ACC112 (cell line): ENCODE measurements at regions not wholly inside any gene's neighbourhood (a gene's known extent, or its start where the extent isn't known, plus 50 kb on each side); places are given as distances from the start of the nearest gene placed in this dataset.

Experiments used
- H2AFZ ChIP-seq: fragments of 200-600 bp; sonication (generic); one replicate; pipeline ENCODE4 v1.6.0; 2017; ENCODE audit warnings: antibody characterized with exemption, low read length; ENCODE audit not compliant: unreplicated experiment
- H3K27ac ChIP-seq: fragments of 200-600 bp; sonication (generic); 2 replicates; pipeline ENCODE4 v1.5.1; 2014; ENCODE audit warnings: low read depth, mild to moderate bottlenecking, antibody characterized with exemption, low read length, moderate library complexity
- H3K27me3 ChIP-seq: fragments of 200-600 bp; sonication (generic); 2 replicates; pipeline ENCODE4 v1.6.1; 2014; ENCODE audit warnings: mild to moderate bottlenecking, antibody characterized with exemption, low read length, moderate library complexity, mixed read lengths; ENCODE audit not compliant: insufficient read depth
- H3K36me3 ChIP-seq: fragments of 200-600 bp; sonication (generic); 2 replicates; pipeline ENCODE4 v1.6.1; 2016; ENCODE audit warnings: mild to moderate bottlenecking, antibody characterized with exemption, low read length, moderate library complexity, mixed read lengths; ENCODE audit not compliant: insufficient read depth
- H3K4me1 ChIP-seq: fragments of 200-600 bp; sonication (generic); one replicate; pipeline ENCODE4 v1.6.1; 2016; ENCODE audit warnings: low read length, mixed read lengths; ENCODE audit not compliant: insufficient read depth, unreplicated experiment, control insufficient read depth
- H3K4me3 ChIP-seq: fragments of 200-600 bp; sonication (generic); 2 replicates; pipeline ENCODE4 v1.5.1; 2014; ENCODE audit warnings: mild to moderate bottlenecking, low read depth, low read length
- H3K79me2 ChIP-seq: fragments of 200-600 bp; sonication (generic); one replicate; pipeline ENCODE4 v1.6.0; 2016; ENCODE audit warnings: low read length; ENCODE audit not compliant: control insufficient read depth, unreplicated experiment, insufficient read depth

- H3K4me3 ChIP-seq, result peak overlapping the region; percentile 2; the same call in 1 of the 2 replicates
- H3K27me3 ChIP-seq, result no peaks in the 10 kb centered on the region
- peaks cover 14% of the 10 kb centered on the region for H3K4me1 ChIP-seq
- peak overlapping the region; percentile 4; the same call in 1 of the 2 replicates for H3K27ac ChIP-seq
- no peaks in the 10 kb centered on the region for H3K79me2 ChIP-seq
- H3K36me3 ChIP-seq, result no peaks in the 10 kb centered on the region
- H2AFZ ChIP-seq, result no peak overlapping the region
Measured at GRCh38 chr12:86698641-86698980, 442.4 kb upstream of the MGAT4C start.

DNA sequence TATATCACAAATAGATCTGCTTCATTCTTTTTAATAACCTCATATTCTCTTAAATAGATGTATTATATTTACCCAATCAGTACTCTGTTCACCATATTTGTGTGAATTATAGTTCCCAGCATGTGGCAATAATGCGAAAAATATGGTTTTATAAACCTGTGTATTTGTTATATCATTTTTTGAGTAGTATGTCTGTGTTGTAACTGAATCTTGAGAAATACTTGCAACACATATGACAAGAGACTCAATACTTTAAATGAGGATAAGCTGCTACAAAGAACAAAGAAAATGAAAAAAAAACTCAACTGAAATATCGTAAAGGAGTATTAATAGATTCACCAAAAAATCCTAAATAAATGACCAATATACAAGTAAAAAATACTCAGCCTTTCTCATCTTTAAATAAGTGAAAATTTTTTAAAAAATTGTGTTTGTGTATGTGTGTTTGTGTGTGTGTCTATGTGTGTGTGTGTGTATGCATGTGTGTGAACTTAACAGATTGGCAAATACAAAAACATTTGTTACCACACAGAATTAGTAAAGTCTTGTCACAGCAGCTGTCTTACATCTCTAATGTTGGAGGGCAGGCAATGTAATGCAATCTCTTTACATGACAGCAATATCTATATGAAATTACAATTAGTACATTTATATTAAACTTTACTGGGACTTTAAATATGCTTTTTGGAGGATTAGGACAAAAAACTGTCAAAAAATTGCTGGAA, 441.9 kb upstream of the MGAT4C start:
- Histone ChIP-seq H3K4me3 (peak overlapping the region; percentile 2; the same call in 1 of the 2 replicates), H2AFZ (no peak overlapping the region), H3K27ac (0 out of 2 replicates have a peak overlapping the region, but pooled peaks have one; percentile 4), H3K36me3 (no peaks in the 10 kb centered on the region), H3K27me3 (no peaks in the 10 kb centered on the region), H3K79me2 (no peaks in the 10 kb centered on the region), H3K4me1 (peaks cover 14% of the 10 kb centered on the region)

DNA sequence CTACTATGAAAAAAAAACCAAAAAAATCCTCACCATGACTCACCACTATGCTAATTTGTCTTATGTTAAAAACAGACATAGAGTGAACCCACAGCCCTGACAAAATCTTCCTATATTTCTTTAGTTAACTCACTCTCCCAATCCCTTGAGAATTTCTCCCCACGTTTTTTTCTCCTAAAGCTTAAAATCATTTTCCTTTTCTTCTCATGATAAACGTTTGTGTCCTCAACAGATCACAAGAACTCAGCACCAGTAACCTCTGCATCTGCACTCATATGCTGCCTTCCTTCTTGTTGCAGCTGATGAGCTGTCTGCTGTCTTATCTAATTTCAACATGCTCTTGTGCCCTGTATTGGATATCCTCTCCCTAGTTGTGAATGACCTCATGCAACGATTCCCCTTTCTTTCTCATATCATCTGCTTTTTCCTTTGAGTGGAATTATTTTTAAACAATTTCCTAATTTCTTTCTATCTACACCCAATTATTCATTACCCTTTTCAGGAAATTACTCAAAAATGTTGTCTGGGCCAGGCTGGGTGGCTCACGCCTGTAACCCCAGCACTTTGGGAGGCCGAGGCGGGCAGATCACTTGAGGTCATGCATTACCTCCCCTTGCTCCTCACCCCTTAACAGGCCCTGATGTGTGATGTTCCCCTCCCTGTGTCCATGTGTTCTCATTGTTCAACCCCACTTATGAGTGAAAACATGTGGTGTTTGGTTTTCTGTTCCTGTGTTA, 427.5 kb upstream of the MGAT4C start:
- H3K36me3 ChIP-seq, result no peaks in the 10 kb centered on the region
- no peaks in the 10 kb centered on the region for H3K79me2 ChIP-seq
- peak overlapping the region; percentile 38; the same call in 1 of the 2 replicates for H3K4me3 ChIP-seq
- H3K27me3 ChIP-seq, result no peaks in the 10 kb centered on the region
- peaks cover 13% of the 10 kb centered on the region for H3K4me1 ChIP-seq
- peak overlapping the region; percentile 9 for H2AFZ ChIP-seq
- H3K27ac ChIP-seq, result peak overlapping the region; percentile 24

GRCh38 chr12:86681060-86681459, 424.9 kb upstream of the MGAT4C start:
- Histone ChIP-seq H3K36me3 (no peaks in the 10 kb centered on the region), H3K27me3 (no peaks in the 10 kb centered on the region), H3K79me2 (no peaks in the 10 kb centered on the region), H3K4me3 (no peak overlapping the region), H3K4me1 (peaks cover 13% of the 10 kb centered on the region), H3K27ac (no peak overlapping the region), H2AFZ (no peak overlapping the region)

DNA sequence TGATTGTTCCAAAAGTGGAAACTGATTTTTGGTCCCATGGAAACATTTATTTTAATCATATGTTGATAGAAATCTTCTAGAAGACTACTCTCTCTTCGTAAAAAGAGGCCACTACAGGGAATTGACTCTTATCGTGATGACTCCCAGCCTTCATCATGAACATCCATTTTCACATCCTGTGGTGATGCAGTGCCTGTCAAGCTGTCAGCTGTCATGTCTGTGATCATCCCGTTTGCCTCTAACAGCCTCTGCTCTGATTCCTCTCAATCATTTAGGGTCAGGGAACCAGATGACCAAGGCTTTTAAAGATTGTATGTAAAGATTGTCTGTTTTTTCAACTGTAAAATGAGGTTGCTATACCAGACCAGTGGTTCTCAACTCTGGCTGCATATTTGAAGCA, 419.0 kb upstream of the MGAT4C start:
- Histone ChIP-seq H3K4me3 (no peak overlapping the region), H3K36me3 (no peaks in the 10 kb centered on the region), H3K79me2 (no peaks in the 10 kb centered on the region), H2AFZ (peak overlapping the region; percentile 43), H3K4me1 (no peaks in the 10 kb centered on the region), H3K27me3 (no peaks in the 10 kb centered on the region), H3K27ac (no peak overlapping the region)

DNA sequence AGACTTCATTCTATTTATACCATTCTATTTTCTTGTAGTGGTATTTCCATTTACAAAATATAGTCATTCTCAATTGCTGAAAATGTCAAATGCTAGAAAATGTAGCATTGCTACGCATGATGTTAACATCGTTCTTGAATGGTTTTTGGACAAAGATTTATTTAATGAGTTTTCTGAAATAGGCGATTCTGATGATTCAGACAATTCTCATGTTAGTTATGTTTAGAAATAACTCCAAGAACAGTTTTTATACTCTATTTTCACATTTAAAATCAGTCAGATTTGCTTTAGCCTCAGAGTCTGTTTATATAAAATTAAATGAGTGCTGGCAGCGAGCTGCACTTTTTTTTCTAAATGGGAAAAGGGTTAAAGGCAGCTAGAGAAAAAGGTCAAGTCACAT, 414.8 kb upstream of the MGAT4C start:
- Histone ChIP-seq H3K27me3 (no peaks in the 10 kb centered on the region), H3K79me2 (no peaks in the 10 kb centered on the region), H3K4me3 (no peak overlapping the region), H2AFZ (peak overlapping the region; percentile 3), H3K4me1 (peaks cover 14% of the 10 kb centered on the region), H3K27ac (no peak overlapping the region), H3K36me3 (no peaks in the 10 kb centered on the region)

DNA sequence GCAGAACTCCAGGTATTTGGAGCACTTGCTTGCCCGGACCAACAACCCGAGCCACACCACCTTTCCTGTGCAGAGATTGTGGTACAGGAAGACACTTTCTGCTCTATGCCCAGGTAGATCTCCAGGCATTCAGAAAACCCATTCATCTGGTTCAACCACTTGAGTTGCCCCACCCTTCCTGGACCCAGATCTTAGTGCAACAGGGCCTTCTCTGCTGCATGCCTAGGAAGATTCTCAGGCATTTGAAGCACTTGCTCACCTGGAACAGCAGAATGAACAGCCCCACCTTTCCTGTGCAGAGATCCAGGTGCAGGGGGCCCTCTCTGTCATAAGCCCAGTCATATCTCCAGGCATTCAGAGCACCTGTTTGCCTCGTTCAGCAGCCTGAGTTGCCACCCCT, 412.8 kb upstream of the MGAT4C start:
- Histone ChIP-seq H3K27me3 (no peaks in the 10 kb centered on the region), H3K79me2 (no peaks in the 10 kb centered on the region), H3K36me3 (no peaks in the 10 kb centered on the region), H2AFZ (no peak overlapping the region), H3K4me1 (peaks cover 19% of the 10 kb centered on the region), H3K4me3 (no peak overlapping the region), H3K27ac (no peak overlapping the region)

DNA sequence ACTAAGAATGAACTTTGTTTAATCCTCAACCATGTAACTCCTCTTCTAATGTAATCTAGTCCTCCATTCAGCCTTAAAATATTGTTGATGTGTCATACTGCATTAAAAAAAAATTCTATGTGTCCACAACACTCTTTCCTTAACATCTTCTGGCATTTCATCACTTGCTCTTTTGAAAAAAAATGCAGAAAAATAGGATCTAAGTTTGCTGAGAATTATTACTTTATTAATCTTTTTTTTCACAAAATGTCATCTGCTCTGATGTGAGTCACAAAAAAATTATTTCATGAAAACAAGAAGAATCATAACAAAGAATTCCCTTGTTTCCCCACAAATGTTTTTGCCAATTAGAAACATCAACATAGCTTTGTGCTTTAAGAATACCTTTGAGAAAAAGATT, 410.1 kb upstream of the MGAT4C start:
- Histone ChIP-seq H3K79me2 (no peaks in the 10 kb centered on the region), H3K27me3 (no peaks in the 10 kb centered on the region), H3K36me3 (no peaks in the 10 kb centered on the region), H2AFZ (no peak overlapping the region), H3K4me3 (no peak overlapping the region), H3K27ac (no peak overlapping the region), H3K4me1 (peaks cover 21% of the 10 kb centered on the region)

- Histone ChIP-seq H2AFZ (no peak overlapping the region), H3K4me1 (peaks cover 27% of the 10 kb centered on the region), H3K27me3 (no peaks in the 10 kb centered on the region), H3K79me2 (no peaks in the 10 kb centered on the region), H3K27ac (no peak overlapping the region), H3K4me3 (no peak overlapping the region), H3K36me3 (no peaks in the 10 kb centered on the region)
Measured at GRCh38 chr12:86663716-86664115, 407.5 kb upstream of the MGAT4C start.

DNA sequence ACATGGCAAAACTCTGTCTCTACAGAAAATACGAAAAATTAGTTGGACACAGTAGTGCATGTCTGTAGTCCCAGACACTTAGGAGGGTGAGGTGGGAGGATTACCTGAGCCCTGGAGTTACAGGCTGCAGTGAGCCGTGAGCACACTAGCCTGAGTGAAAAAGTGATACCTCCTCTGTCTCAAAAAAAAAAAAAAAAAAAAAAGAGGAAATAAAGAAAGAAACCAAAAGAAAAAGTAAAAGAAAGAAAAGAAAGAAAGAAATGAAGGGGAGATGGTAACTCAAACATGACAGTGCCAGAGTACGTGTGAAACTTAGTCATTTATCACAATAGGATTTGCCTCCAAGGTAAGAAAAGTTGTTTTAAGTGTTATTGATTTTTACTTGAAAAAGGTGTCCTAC, 407.0 kb upstream of the MGAT4C start:
- no peaks in the 10 kb centered on the region for H3K27me3 ChIP-seq
- no peak overlapping the region for H3K27ac ChIP-seq
- H3K4me3 ChIP-seq, result no peak overlapping the region
- peaks cover 27% of the 10 kb centered on the region for H3K4me1 ChIP-seq
- H2AFZ ChIP-seq, result no peak overlapping the region
- no peaks in the 10 kb centered on the region for H3K36me3 ChIP-seq
- no peaks in the 10 kb centered on the region for H3K79me2 ChIP-seq

DNA sequence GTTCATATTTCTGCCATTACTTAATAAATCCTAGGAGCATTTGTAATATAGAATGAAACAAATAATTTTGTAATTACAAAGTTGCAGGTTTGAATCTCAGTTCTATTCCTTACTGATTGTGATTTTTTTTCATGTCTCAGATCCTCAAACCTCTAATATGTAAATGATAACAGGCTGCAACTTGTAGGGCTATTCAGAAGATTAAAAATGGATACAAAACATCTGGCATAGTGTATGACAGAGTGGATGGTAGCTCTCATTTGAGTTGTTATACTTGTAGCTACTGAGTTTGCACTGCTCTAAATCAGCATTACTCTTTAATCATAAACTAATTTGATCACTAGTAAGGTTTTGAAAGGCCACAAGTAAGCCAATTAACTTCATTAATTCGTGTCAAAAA, 406.3 kb upstream of the MGAT4C start:
- Histone ChIP-seq H3K4me1 (peaks cover 27% of the 10 kb centered on the region), H3K4me3 (no peak overlapping the region), H3K79me2 (no peaks in the 10 kb centered on the region), H3K27ac (no peak overlapping the region), H2AFZ (no peak overlapping the region), H3K36me3 (no peaks in the 10 kb centered on the region), H3K27me3 (no peaks in the 10 kb centered on the region)
